Neural progenitor cell (in vitro differentiated cells): ENCODE measurements at regions not wholly inside any gene's neighbourhood (a gene's known extent, or its start where the extent isn't known, plus 50 kb on each side); places are given as distances from the start of the nearest gene placed in this dataset.

Source experiments
- CTCF ChIP-seq: fragments of 200-600 bp; sonication (generic); IDR thresholded peaks from 2 replicates; pipeline ENCODE4 v1.5.1; 2017; ENCODE audit warnings: antibody characterized with exemption, mild to moderate bottlenecking
- EZH2 ChIP-seq: fragments of 200-600 bp; sonication (generic); IDR thresholded peaks from 2 replicates; pipeline ENCODE4 v1.6.1; 2017; ENCODE audit warnings: antibody characterized with exemption, mild to moderate bottlenecking, moderate library complexity
- EZH2phosphoT487 ChIP-seq: fragments of 200-600 bp; sonication (generic); IDR thresholded peaks from 2 replicates; pipeline ENCODE4 v1.6.1; 2017; ENCODE audit warnings: antibody characterized with exemption

- TF ChIP-seq CTCF (no peak), EZH2 (no peak), EZH2phosphoT487 (no peak)
Observed at GRCh38 chr1:168446081-168446480, 97.7 kb downstream of the XCL2 start.
